ENCODE measurements at regions not wholly inside any gene's neighbourhood (a gene's known extent, or its start where the extent isn't known, plus 50 kb on each side); places are given as distances from the start of the nearest gene placed in this dataset.

DNA sequence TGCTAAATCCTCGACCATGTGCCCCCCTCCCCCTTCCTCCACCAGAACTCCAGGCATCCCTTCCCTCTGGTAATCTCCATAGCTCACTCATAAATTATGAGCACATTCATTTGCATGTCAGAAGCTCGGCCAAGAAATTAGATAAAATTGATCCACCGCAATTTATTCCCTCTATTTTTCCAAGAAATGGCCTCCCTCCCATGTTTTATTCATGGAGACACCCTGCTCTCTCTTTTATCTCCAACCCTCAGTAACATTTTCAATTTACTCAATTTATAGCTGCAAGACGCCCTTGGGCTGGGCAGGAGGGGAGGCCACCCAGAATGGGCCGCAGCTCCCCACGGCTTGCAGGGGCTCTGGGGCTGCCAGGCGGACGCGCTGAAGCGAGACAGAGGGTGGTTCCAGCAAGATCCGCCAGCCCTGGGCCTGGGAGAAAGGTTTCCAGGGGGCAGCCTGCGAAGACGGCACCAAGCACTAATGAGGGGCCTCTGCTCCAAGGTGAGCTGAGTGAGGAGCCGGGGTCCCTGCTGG is 54.7 kb upstream of the ZNF423 start:
- no peaks in the 10 kb centered on the region for H3K36me3 Mint-ChIP-seq
- ATAC-seq = no peak
- H3K9me3 Mint-ChIP-seq = no peaks in the 10 kb centered on the region
- H3K27ac Mint-ChIP-seq = no peak overlapping the region
- H3K4me1 Mint-ChIP-seq (ENCODE audit: low read depth in 2 of 2) = peaks cover 0 to 11% of the 10 kb centered on the region in 2 donors
- H3K27me3 Mint-ChIP-seq = peaks cover 0 to 7% of the 10 kb centered on the region in 2 donors
- no peak overlapping the region for H3K4me3 Mint-ChIP-seq
- peak; percentile 42 for DNase-seq (ENCODE audit: low spot score)

- ATAC-seq (no peak), DNase-seq (ENCODE audit: low spot score) (peak; percentile 51)
- peaks cover 0 to 7% of the 10 kb centered on the region in 2 donors for H3K27me3 Mint-ChIP-seq
- H3K27ac Mint-ChIP-seq = no peak overlapping the region
- no peaks in the 10 kb centered on the region for H3K9me3 Mint-ChIP-seq
- H3K36me3 Mint-ChIP-seq = no peaks in the 10 kb centered on the region
- no peak overlapping the region for H3K4me3 Mint-ChIP-seq
- peaks cover 0 to 11% of the 10 kb centered on the region in 2 donors for H3K4me1 Mint-ChIP-seq (ENCODE audit: low read depth in 2 of 2)
Measured at GRCh38 chr16:49911430-49911829, 55.5 kb upstream of the ZNF423 start.

DNA sequence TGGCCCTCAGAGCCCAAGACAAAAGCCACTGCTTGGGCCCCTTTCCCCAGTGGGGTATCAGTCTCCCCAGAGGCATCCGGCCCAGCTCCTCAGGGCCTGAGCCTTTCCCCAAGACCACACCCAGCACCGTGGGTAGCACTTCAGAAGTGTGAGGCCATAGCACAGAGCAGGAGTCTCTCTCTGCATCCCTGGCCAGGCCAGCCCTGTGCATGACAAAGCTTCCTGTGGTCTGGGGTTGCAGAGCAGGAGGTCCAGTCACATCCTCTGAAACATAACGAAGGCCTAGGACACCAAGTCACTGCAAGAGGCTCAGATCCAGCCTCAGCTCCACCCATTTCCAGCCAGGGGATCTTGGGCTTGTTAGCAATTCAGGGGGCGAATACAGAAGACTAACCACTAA is 56.8 kb upstream of the ZNF423 start:
- peaks cover 0 to 7% of the 10 kb centered on the region in 2 donors for H3K27me3 Mint-ChIP-seq
- peaks cover 0 to 11% of the 10 kb centered on the region in 2 donors for H3K4me1 Mint-ChIP-seq (ENCODE audit: low read depth in 2 of 2)
- no peaks in the 10 kb centered on the region for H3K9me3 Mint-ChIP-seq
- peak; percentile 60 for DNase-seq (ENCODE audit: low spot score)
- no peak overlapping the region for H3K4me3 Mint-ChIP-seq
- H3K27ac Mint-ChIP-seq = no peak overlapping the region
- H3K36me3 Mint-ChIP-seq = no peaks in the 10 kb centered on the region
- peak; percentile 74 to 89 for ATAC-seq

GRCh38 chr16:49913720-49914119 is 57.8 kb upstream of the ZNF423 start:
- Mint-ChIP-seq H3K27me3 (no peaks in the 10 kb centered on the region), H3K36me3 (no peaks in the 10 kb centered on the region), H3K4me3 (no peak overlapping the region), H3K27ac (no peak overlapping the region), H3K4me1 (ENCODE audit: low read depth in 2 of 2) (peaks cover 0 to 11% of the 10 kb centered on the region in 2 donors), H3K9me3 (no peaks in the 10 kb centered on the region)
- ATAC-seq = no peak
- DNase-seq (ENCODE audit: low spot score) = no peak

DNA sequence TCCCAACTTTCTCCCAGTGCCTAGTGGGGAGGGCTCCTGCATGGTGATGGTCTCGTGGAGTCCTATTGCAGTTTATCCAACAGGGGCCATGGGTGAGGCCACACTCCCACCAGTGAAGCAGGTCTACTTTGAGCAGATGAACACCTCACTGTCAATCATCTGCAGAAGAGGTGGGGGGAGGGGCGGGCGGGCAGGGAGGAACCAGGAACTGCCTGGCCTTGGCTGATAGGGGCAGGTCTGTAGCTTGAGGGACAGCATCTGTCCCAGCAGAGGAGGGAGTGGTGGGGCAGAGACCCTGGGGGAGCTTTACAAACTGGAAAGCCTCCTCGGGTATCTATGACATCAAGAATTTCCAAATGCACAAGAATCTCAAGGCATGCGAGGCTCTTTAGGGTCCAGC is 58.7 kb upstream of the ZNF423 start:
- peaks cover 0 to 11% of the 10 kb centered on the region in 2 donors for H3K4me1 Mint-ChIP-seq (ENCODE audit: low read depth in 2 of 2)
- no peak overlapping the region for H3K27ac Mint-ChIP-seq
- DNase-seq (ENCODE audit: low spot score) (peak; percentile 52), ATAC-seq (no peak)
- no peaks in the 10 kb centered on the region for H3K27me3 Mint-ChIP-seq
- no peaks in the 10 kb centered on the region for H3K36me3 Mint-ChIP-seq
- no peaks in the 10 kb centered on the region for H3K9me3 Mint-ChIP-seq
- no peak overlapping the region for H3K4me3 Mint-ChIP-seq

DNA sequence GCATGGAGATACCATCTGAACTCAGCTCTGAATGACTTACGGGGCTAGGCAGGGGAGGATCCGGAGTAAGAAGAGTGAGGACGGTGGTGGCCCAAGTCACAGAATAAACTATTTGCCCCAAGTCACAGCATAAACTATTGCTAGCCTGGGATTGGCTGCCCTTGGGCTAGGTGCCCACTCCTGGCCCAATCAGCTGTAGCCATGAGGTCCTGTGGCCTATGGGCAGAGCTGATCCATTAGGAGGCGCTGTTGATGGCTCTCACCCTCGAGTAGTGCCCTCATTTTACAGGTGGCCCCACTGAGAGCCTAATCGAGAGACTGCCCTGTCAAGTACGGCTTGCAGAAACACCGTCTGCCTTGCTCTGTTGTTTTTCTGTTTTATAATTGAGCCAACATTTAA is 62.3 kb upstream of the ZNF423 start:
- no peaks in the 10 kb centered on the region for H3K36me3 Mint-ChIP-seq
- H3K27me3 Mint-ChIP-seq = no peaks in the 10 kb centered on the region
- ATAC-seq = no peak
- H3K27ac Mint-ChIP-seq = no peak overlapping the region
- no peak overlapping the region for H3K4me3 Mint-ChIP-seq
- H3K9me3 Mint-ChIP-seq = no peaks in the 10 kb centered on the region
- no peaks in the 10 kb centered on the region for H3K4me1 Mint-ChIP-seq (ENCODE audit: low read depth in 2 of 2)
- DNase-seq (ENCODE audit: low spot score) = peak; percentile 16

GRCh38 chr16:49919327-49919726 is 63.4 kb upstream of the ZNF423 start:
- no peak for ATAC-seq

DNA sequence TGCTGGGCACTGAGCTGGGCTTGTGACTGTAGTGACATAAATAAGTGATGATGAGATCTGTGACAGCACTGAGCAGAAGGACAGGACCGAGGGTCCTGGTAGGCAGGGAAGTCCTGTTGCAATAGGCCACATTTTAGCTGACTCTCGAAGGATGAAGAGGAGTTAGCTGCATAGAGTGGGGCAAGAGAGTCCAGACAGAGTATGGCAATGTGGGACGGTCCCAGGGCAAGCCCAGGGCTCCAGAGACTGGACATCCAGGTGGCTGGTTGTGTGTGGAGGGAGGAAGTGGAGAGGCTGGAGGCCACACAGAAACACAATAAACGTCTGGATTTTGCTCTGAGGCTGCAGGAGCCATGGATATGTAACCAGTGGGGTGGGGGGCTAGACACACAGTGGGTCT is 64.5 kb upstream of the ZNF423 start:
- Mint-ChIP-seq H3K4me3 (no peak overlapping the region), H3K4me1 (ENCODE audit: low read depth in 2 of 2) (no peaks in the 10 kb centered on the region), H3K36me3 (no peaks in the 10 kb centered on the region), H3K27ac (no peak overlapping the region), H3K27me3 (no peaks in the 10 kb centered on the region), H3K9me3 (no peaks in the 10 kb centered on the region)
- ATAC-seq (no peak), DNase-seq (ENCODE audit: low spot score) (no peak)

More at GRCh38 chr16:49919327-49919726, 63.4 kb upstream of the ZNF423 start:
- Mint-ChIP-seq H3K9me3 (no peaks in the 10 kb centered on the region), H3K27ac (no peak overlapping the region), H3K36me3 (no peaks in the 10 kb centered on the region), H3K4me1 (ENCODE audit: low read depth in 2 of 2) (no peaks in the 10 kb centered on the region), H3K4me3 (no peak overlapping the region), H3K27me3 (no peaks in the 10 kb centered on the region)
- peak; percentile 38 for DNase-seq (ENCODE audit: low spot score)

DNA sequence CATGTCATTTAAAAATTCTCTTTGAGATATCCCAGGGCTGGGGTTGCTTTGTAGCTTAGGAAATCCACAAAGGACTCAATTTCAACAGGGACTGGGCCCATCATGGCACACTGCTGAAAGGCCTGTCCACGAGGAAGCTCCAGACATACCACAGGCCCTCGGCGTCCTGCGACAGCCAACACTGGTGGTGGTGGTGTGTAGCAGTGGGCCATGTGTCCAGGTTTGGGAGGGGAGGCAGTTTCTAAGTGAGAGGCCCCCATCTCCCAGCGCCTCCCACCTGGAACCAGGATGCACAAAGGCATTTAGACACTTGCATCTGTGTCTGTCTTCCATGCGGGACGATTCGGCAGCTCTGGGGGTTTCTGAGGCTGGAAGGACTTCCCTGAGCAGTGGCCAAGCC is 65.2 kb upstream of the ZNF423 start:
- ATAC-seq (no peak), DNase-seq (ENCODE audit: low spot score) (peak; percentile 46)
- H3K4me1 Mint-ChIP-seq (ENCODE audit: low read depth in 2 of 2) = no peaks in the 10 kb centered on the region
- no peak overlapping the region for H3K4me3 Mint-ChIP-seq
- H3K27ac Mint-ChIP-seq = no peak overlapping the region
- no peaks in the 10 kb centered on the region for H3K9me3 Mint-ChIP-seq
- H3K27me3 Mint-ChIP-seq = peaks cover 0 to 2% of the 10 kb centered on the region in 2 donors
- H3K36me3 Mint-ChIP-seq = no peaks in the 10 kb centered on the region

DNA sequence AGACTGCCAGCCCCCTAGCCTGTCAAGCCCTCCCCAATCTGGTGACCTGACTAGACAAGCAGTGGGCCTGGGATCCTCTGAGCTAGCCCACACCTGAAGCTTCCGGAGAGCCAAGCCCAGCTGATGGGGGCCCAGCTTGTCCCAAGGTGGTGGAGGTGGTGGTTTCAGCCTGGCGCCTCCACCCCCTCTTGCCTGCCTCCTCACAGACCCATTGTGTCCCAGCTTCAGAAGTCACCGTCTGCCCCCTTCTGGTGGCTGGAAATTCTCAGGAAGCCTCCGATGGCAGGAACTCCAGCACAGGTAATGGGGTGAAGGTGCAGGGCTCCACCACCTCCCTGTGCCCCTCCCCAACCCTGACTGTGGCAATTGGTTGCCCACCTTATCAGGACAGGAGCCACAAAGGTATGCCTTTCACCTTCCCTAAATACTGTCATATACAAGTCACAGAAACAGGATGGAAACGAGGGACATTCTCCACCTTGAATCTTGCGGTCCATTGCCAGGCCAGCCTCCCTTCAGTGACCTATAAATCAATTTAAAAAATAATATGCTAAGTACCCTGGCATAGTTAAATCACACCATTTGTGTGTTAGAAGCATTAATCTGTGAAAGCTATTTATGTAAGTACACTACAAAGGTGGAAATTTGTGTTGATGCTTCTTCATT is 66.0 kb upstream of the ZNF423 start:
- ATAC-seq (peak in 1 of 2 donors; percentile 18), DNase-seq (ENCODE audit: low spot score) (peak; percentile 58)
- Mint-ChIP-seq H3K36me3 (no peaks in the 10 kb centered on the region), H3K4me3 (no peak overlapping the region), H3K27me3 (peaks cover 0 to 2% of the 10 kb centered on the region in 2 donors), H3K9me3 (no peaks in the 10 kb centered on the region), H3K27ac (no peak overlapping the region), H3K4me1 (ENCODE audit: low read depth in 2 of 2) (no peaks in the 10 kb centered on the region)

DNA sequence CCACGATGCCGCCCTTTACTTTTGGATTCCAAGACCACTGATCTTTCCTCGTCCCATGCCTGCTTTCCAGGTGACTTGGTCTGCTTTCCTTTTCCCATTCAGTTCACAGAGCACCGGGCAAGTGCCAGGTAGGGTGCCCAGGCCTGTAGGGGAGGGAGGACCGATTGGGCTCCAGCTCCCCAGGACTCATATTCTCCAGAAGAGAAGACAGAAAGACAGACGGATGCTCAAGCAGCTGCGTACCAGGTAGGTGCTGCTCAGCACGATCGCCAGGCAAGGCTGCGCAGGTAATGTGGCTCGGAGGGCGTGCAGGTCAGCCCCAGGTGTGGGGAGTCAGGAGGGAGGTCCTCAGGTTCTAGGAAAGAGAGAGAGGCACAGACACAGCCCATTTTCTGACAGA is 67.5 kb upstream of the ZNF423 start:
- DNase-seq (ENCODE audit: low spot score) (peak; percentile 29), ATAC-seq (no peak)
- Mint-ChIP-seq H3K9me3 (no peaks in the 10 kb centered on the region), H3K36me3 (no peaks in the 10 kb centered on the region), H3K27ac (no peak overlapping the region), H3K4me1 (ENCODE audit: low read depth in 2 of 2) (no peaks in the 10 kb centered on the region), H3K4me3 (no peak overlapping the region), H3K27me3 (peaks cover 3 to 5% of the 10 kb centered on the region in 2 donors)

DNA sequence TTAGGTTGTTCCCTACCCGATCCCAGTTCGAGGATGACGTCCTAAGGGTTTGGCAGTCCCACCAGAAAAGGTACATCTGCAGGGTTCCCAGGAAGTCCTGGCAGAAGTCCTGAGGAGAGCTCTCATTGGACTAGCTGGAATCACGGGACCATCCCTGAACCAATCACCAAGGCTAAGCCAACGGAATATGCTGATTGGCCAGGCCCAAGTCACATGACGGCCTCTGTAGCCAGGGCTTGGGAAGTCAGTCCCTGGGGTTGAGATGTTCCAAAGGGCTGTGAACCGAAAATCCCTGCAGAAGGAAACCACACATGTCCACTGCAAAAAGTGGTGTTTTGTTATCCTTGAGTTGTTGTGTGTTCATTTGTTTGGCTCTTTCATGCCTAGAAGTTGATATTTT is 68.2 kb upstream of the ZNF423 start:
- no peak for DNase-seq (ENCODE audit: low spot score)
- Mint-ChIP-seq H3K27ac (no peak overlapping the region), H3K36me3 (no peaks in the 10 kb centered on the region), H3K9me3 (no peaks in the 10 kb centered on the region), H3K4me3 (no peak overlapping the region), H3K4me1 (ENCODE audit: low read depth in 2 of 2) (no peaks in the 10 kb centered on the region), H3K27me3 (peaks cover 5 to 6% of the 10 kb centered on the region in 2 donors)
- no peak for ATAC-seq

- H3K4me3 Mint-ChIP-seq = no peak overlapping the region
- DNase-seq (ENCODE audit: low spot score) = no peak
- H3K27me3 Mint-ChIP-seq = peaks cover 5 to 6% of the 10 kb centered on the region in 2 donors
- no peaks in the 10 kb centered on the region for H3K36me3 Mint-ChIP-seq
- H3K27ac Mint-ChIP-seq = no peak overlapping the region
- no peaks in the 10 kb centered on the region for H3K4me1 Mint-ChIP-seq (ENCODE audit: low read depth in 2 of 2)
- ATAC-seq = no peak
- no peaks in the 10 kb centered on the region for H3K9me3 Mint-ChIP-seq
Measured at GRCh38 chr16:49926941-49927340, 71.0 kb upstream of the ZNF423 start.

DNA sequence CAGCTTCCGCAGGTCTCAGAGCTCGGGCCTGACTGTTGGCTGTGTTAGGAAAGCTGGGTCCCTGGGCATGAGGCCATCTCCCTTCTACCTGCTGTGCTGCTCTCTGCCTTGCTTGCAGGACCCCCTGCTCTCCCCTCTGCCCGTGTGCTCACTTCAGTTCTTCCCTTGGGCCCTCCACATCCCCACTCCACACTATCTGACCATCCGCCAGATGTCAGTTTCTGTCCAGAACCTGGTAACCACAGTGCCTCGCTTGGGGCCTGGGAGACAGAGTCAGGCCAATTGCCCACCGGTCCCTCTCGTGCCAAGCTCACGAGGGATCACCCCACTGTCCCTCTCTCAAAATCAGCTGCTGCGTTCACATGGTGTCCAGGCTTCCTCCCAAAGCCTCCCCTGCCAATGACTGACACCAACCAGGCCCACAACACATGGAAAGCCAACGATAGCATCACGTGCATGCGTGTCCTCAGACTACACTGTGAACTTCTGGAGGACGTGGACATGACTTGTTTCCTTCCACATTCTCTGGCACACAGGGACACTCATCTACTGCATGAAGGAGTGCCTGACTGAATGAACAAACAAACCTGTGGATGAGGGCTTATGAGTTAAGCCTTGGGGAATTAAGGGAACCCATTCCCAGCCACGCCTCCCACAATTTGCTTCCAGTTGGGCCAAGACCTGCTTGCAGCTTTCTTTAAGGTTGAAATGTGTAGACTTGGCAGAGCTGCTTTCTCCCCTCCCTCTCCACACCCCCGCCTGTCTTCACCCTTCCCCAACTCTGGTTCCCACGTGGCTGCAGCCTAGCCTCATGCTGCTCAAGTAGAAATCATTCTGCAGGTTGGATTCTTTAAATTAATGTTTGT is 72.5 kb upstream of the ZNF423 start:
- Mint-ChIP-seq H3K9me3 (no peaks in the 10 kb centered on the region), H3K4me1 (ENCODE audit: low read depth in 2 of 2) (no peaks in the 10 kb centered on the region), H3K27ac (no peak overlapping the region), H3K4me3 (no peak overlapping the region), H3K27me3 (peaks cover 5 to 9% of the 10 kb centered on the region in 2 donors), H3K36me3 (no peaks in the 10 kb centered on the region)
- peak; percentile 57 for DNase-seq (ENCODE audit: low spot score)
- ATAC-seq = no peak
